Stimulated activated CD8-positive, alpha-beta memory T cell treated with anti-CD3 and anti-CD28 coated beads, Interleukin-2, amount 100 ng/mL, for 1 hour (primary cell): ENCODE measurements at regions not wholly inside any gene's neighbourhood (a gene's known extent, or its start where the extent isn't known, plus 50 kb on each side); places are given as distances from the start of the nearest gene placed in this dataset.
"Not testable (repeated sequence)": the region's sequence is repeated elsewhere in the genome, so short reads cannot be mapped to it uniquely, and the experiment has no call there.

Source experiments
- DNase-seq, 2 donors: peaks; one replicate each; pipeline ENCODE4 v3.0.0-alpha.2; 2020; ENCODE audit warnings: low read depth in 2 of 2

GRCh38 chr20:63145156-63145555 is 70.8 kb downstream of the YTHDF1 start:
- no peak for DNase-seq

GRCh38 chr20:63142933-63143332 is 73.0 kb downstream of the YTHDF1 start:
- no peak for DNase-seq

GRCh38 chr20:63141531-63141930 is 74.4 kb downstream of the YTHDF1 start:
- DNase-seq, result no peak

- no peak for DNase-seq
Observed at GRCh38 chr20:63140514-63141433, 75.2 kb downstream of the YTHDF1 start.

GRCh38 chr20:63139837-63140236 is 76.1 kb downstream of the YTHDF1 start:
- no peak for DNase-seq

- no peak for DNase-seq
Observed at GRCh38 chr20:63139356-63139755, 76.6 kb downstream of the YTHDF1 start.

- DNase-seq, result no peak
Observed at GRCh38 chr20:63138855-63139341, 77.0 kb downstream of the YTHDF1 start.

GRCh38 chr20:63137851-63138415 is 78.0 kb downstream of the YTHDF1 start:
- DNase-seq, result no peak

GRCh38 chr20:63136296-63136695 is 79.6 kb downstream of the YTHDF1 start:
- DNase-seq, result no peak

- DNase-seq, result no peak
Observed at GRCh38 chr20:63135411-63135810, 80.5 kb downstream of the YTHDF1 start.

GRCh38 chr20:63134711-63135361 is 81.1 kb downstream of the YTHDF1 start:
- DNase-seq, result not testable (repeated sequence)

GRCh38 chr20:63134201-63134612 is 81.7 kb downstream of the YTHDF1 start:
- no peak for DNase-seq

GRCh38 chr20:63133481-63134091 is 82.3 kb downstream of the YTHDF1 start:
- DNase-seq, result no peak

- no peak for DNase-seq
Observed at GRCh38 chr20:63132715-63133471, 83.0 kb downstream of the YTHDF1 start.

- no peak for DNase-seq
Observed at GRCh38 chr20:63132131-63132714, 83.7 kb downstream of the YTHDF1 start.

- no peak for DNase-seq
Observed at GRCh38 chr20:63130658-63131577, 85.0 kb downstream of the YTHDF1 start.

- no peak for DNase-seq
Observed at GRCh38 chr20:63129991-63130657, 85.8 kb downstream of the YTHDF1 start.

GRCh38 chr20:63129376-63129965 is 86.5 kb downstream of the YTHDF1 start:
- DNase-seq, result no peak

- DNase-seq, result no peak
Observed at GRCh38 chr20:63128956-63129355, 87.0 kb downstream of the YTHDF1 start.
